Parathyroid adenoma (tissue), 2 donors: ENCODE measurements at regions not wholly inside any gene's neighbourhood (a gene's known extent, or its start where the extent isn't known, plus 50 kb on each side); places are given as distances from the start of the nearest gene placed in this dataset.

Experiments used
- H2AFZ ChIP-seq: fragments of 300-600 bp; sonication (generic); one replicate; pipeline ENCODE4 v1.7.0; 2017; ENCODE audit warnings: antibody characterized with exemption, mild to moderate bottlenecking
- H3K27ac ChIP-seq: fragments of 300-600 bp; sonication (generic); one replicate; pipeline ENCODE4 v1.7.0; 2017
- H3K27me3 ChIP-seq: fragments of 300-600 bp; sonication (generic); one replicate; pipeline ENCODE4 v1.7.0; 2017; ENCODE audit warnings: low read length; ENCODE audit not compliant: control insufficient read depth, insufficient read depth
- H3K36me3 ChIP-seq: fragments of 300-600 bp; sonication (generic); one replicate; pipeline ENCODE4 v1.7.0; 2017; ENCODE audit warnings: low read length; ENCODE audit not compliant: control insufficient read depth, insufficient read depth
- H3K4me1 ChIP-seq: fragments of 300-600 bp; sonication (generic); one replicate; pipeline ENCODE4 v1.7.0; 2017; ENCODE audit warnings: control low read depth
- H3K4me2 ChIP-seq: fragments of 300-600 bp; sonication (generic); one replicate; pipeline ENCODE4 v1.7.0; 2017; ENCODE audit warnings: low read length
- H3K4me3 ChIP-seq: fragments of 300-600 bp; sonication (generic); one replicate; pipeline ENCODE4 v1.7.0; 2017; ENCODE audit warnings: low read depth, low read length
- H3K79me2 ChIP-seq: fragments of 300-600 bp; sonication (generic); one replicate; pipeline ENCODE4 v1.7.0; 2017; ENCODE audit warnings: control low read depth
- H3K9ac ChIP-seq: fragments of 300-600 bp; sonication (generic); one replicate; pipeline ENCODE4 v1.7.0; 2017; ENCODE audit warnings: mild to moderate bottlenecking
- H3K9me3 ChIP-seq: fragments of 300-600 bp; sonication (generic); one replicate; pipeline ENCODE4 v1.7.0; 2017; ENCODE audit warnings: low read length; ENCODE audit not compliant: control insufficient read depth
- CTCF ChIP-seq: fragments of 300-600 bp; sonication (generic); IDR thresholded peaks from one replicate; pipeline ENCODE4 v1.7.0; 2017; ENCODE audit warnings: antibody characterized with exemption, mild to moderate bottlenecking
- donor health status: primary hyperparathyroidism.

DNA sequence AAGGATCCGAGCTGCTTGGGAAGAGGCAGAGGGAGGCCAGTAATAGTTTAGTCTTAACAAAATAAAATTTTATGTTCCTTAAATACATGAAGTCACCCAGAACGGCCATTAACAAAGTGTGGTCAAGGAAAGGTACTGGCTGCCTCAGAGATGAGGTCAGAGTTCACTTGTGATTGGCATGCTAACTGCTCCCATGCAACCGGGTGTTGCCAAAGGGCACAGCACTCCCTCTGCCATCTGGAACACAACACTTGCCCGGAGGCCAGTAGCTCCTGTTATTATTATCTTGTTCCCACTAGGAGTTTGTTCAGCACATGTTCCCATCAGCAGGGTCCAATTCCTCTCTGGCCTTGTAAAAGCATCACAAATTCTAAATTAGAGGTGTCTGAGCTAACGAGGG, 207.0 kb downstream of the CYP26B1 start:
- H3K27me3 ChIP-seq: no peaks in the 10 kb centered on the region
- no peak overlapping the region for H3K27ac ChIP-seq
- H3K9ac ChIP-seq: no peak overlapping the region
- H3K4me1 ChIP-seq: no peaks in the 10 kb centered on the region
- TF ChIP-seq CTCF: no peak
- no peak overlapping the region for H3K4me3 ChIP-seq
- no peaks in the 10 kb centered on the region for H3K9me3 ChIP-seq
- H2AFZ ChIP-seq: no peak overlapping the region
- H3K4me2 ChIP-seq: no peak overlapping the region
- no peaks in the 10 kb centered on the region for H3K36me3 ChIP-seq
- H3K79me2 ChIP-seq: no peaks in the 10 kb centered on the region

DNA sequence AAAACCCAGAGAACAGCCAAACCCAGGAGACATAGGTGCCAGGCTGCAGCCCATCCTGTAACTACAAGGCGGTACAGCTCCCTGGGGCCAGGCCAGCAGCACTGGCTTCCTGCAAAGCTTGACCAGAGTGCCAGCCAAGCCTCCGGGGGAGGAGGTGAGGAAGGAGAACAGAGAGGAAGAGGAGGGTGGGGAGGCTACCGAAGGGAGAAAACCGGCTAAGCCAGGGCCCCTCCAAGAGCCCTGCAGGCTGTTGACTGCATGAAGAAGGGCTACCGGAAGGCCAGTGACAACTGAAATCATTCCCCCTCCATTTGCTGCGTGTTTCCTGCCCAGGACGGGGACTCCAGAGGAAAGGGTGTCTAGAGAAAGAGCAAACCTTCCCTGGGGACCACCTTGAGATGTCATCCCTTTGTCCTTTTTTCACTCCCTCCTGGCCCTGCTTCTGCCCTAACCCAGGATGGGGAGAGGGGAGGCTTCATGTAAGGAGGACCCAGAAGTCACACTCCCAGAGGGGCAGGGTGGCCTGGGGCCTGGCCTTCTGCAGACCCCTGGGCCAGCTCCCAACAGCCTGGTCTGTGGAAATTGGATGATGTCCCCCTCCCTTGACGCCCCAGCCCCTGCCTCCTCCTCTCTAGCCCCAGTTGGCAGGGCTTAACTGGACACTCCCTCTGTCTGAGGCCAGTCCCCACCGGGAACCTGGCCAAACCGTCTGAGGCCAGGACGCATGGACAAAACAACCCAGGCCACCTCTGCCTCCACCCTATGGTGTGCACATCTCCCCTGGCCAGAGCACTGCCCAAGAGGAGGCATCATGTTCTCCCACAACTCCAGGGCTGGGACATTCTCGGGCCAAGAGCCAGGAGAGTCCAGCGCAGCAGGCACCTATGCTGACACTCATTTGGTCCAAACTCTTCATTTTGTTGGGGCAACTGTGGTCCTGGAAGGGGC, 207.8 kb downstream of the CYP26B1 start:
- H3K36me3 ChIP-seq: no peaks in the 10 kb centered on the region
- H3K4me1 ChIP-seq: no peaks in the 10 kb centered on the region
- H3K4me3 ChIP-seq: no peak overlapping the region
- no peak overlapping the region for H3K9ac ChIP-seq
- no peak overlapping the region for H3K27ac ChIP-seq
- no peaks in the 10 kb centered on the region for H3K9me3 ChIP-seq
- no peaks in the 10 kb centered on the region for H3K79me2 ChIP-seq
- no peaks in the 10 kb centered on the region for H3K27me3 ChIP-seq
- H2AFZ ChIP-seq: no peak overlapping the region
- no peak overlapping the region for H3K4me2 ChIP-seq
- no peak for TF ChIP-seq CTCF

DNA sequence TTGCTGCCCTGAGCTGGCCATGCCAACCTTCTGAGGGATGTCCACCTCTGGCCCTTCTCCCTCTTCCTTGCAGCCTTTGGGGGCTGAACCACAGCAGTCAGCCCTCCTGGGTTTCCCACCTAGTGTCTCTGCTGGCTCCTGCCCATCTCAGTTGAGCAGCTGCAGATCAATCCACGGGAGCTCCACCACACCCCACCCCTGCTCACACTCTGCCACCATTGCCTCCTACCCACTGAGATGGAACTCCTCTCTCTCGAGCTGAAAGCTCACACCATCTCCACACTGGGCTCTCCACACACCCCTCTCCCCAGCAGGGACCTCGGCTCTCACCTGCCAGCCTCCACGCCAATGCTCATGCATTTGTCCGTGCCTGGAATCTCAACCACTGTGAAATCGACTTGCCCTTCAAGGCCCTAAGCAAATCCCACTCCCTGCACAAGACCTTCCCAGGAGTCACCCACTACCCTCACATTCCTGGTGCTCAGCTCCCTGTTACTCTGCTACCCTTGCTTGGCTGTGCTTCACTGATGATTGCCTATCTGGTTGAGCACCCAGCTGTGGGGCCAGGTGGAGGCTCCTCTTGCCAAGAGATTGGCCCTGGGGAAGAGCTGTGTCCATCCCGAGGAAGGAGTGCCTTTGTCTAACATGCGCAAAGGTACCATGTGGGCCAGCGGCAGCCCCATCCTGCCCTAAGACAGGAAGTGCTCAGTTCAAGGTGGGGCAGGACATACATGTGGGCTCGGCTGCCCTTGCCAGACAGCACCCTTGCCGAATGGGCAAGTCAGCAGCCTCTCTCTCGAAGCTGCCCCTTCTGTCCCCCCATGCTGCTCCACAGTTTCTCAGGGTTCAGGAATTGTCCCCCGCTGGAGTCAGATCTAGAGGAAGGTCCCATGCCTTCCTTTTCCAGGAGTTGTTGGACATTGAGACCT, 208.7 kb downstream of the CYP26B1 start:
- Histone ChIP-seq H3K4me2 (no peak overlapping the region), H3K4me3 (no peak overlapping the region), H3K79me2 (no peaks in the 10 kb centered on the region), H3K27ac (no peak overlapping the region), H3K9me3 (no peaks in the 10 kb centered on the region), H3K4me1 (no peaks in the 10 kb centered on the region), H2AFZ (no peak overlapping the region), H3K27me3 (no peaks in the 10 kb centered on the region), H3K36me3 (no peaks in the 10 kb centered on the region), H3K9ac (no peak overlapping the region)
- TF ChIP-seq CTCF: no peak

GRCh38 chr2:71938108-71938507, 209.6 kb downstream of the CYP26B1 start:
- H3K27ac ChIP-seq: no peak overlapping the region
- H3K79me2 ChIP-seq: no peaks in the 10 kb centered on the region
- H2AFZ ChIP-seq: no peak overlapping the region
- H3K36me3 ChIP-seq: no peaks in the 10 kb centered on the region
- no peak overlapping the region for H3K9ac ChIP-seq
- TF ChIP-seq CTCF: no peak
- H3K4me3 ChIP-seq: no peak overlapping the region
- H3K4me2 ChIP-seq: no peak overlapping the region
- H3K4me1 ChIP-seq: no peaks in the 10 kb centered on the region
- H3K27me3 ChIP-seq: no peaks in the 10 kb centered on the region
- no peaks in the 10 kb centered on the region for H3K9me3 ChIP-seq
